NCI-H128 (cell line): ENCODE measurements at regions not wholly inside any gene's neighbourhood (a gene's known extent, or its start where the extent isn't known, plus 50 kb on each side); places are given as distances from the start of the nearest gene placed in this dataset.

Experiments
- DNase-seq: peaks from one replicate; lab custom pipeline; 2025; ENCODE audit not compliant: unreplicated experiment; lab: John Stamatoyannopoulos, UW

- DNase-seq: no peak
These were observed 405.8 kb upstream of the RGS6 start for GRCh38 chr14:71526388-71526787.

GRCh38 chr14:71527838-71528237, 404.4 kb upstream of the RGS6 start:
- no peak for DNase-seq

- DNase-seq: peak; percentile 32
These were observed 402.4 kb upstream of the RGS6 start for GRCh38 chr14:71529848-71530247.

- DNase-seq: no peak
These were observed 399.9 kb upstream of the RGS6 start for GRCh38 chr14:71532344-71532743.

GRCh38 chr14:71532790-71533189, 399.4 kb upstream of the RGS6 start:
- no peak for DNase-seq

GRCh38 chr14:71533390-71533789, 398.8 kb upstream of the RGS6 start:
- no peak for DNase-seq

- DNase-seq: no peak
These were observed 398.4 kb upstream of the RGS6 start for GRCh38 chr14:71533800-71534199.

- no peak for DNase-seq
These were observed 397.7 kb upstream of the RGS6 start for GRCh38 chr14:71534506-71534905.

GRCh38 chr14:71536015-71536740, 396.1 kb upstream of the RGS6 start:
- DNase-seq: no peak

- no peak for DNase-seq
These were observed 395.1 kb upstream of the RGS6 start for GRCh38 chr14:71536927-71537772.

GRCh38 chr14:71538288-71538687, 393.9 kb upstream of the RGS6 start:
- no peak for DNase-seq

GRCh38 chr14:71538938-71539649, 393.1 kb upstream of the RGS6 start:
- DNase-seq: no peak

- DNase-seq: no peak
These were observed 392.5 kb upstream of the RGS6 start for GRCh38 chr14:71539650-71540285.

GRCh38 chr14:71541271-71541670, 391.0 kb upstream of the RGS6 start:
- no peak for DNase-seq

GRCh38 chr14:71541973-71542690, 390.1 kb upstream of the RGS6 start:
- no peak for DNase-seq

- DNase-seq: no peak
These were observed 382.7 kb upstream of the RGS6 start for GRCh38 chr14:71549421-71550050.

GRCh38 chr14:71550367-71550766, 381.9 kb upstream of the RGS6 start:
- DNase-seq: no peak

GRCh38 chr14:71551291-71551950, 380.8 kb upstream of the RGS6 start:
- DNase-seq: no peak

- DNase-seq: no peak
These were observed 379.4 kb upstream of the RGS6 start for GRCh38 chr14:71552809-71553208.

GRCh38 chr14:71553779-71554178, 378.4 kb upstream of the RGS6 start:
- DNase-seq: no peak
